AG04449 (cell line): ENCODE measurements at regions not wholly inside any gene's neighbourhood (a gene's known extent, or its start where the extent isn't known, plus 50 kb on each side); places are given as distances from the start of the nearest gene placed in this dataset.

Source experiments
- CTCF ChIA-PET: fragments of 350-600 bp; formaldehyde crosslinking; extraction: SDS; loops from one replicate; lab custom pipeline; 2021; ENCODE audit warnings: antibody characterized with exemption; lab: Yijun Ruan, JAX
- POLR2A ChIA-PET: fragments of 400-600, 350-600 bp; formaldehyde crosslinking; extraction: SDS; loops from one replicate; lab custom pipeline; 2020; ENCODE audit warnings: antibody characterized with exemption, inconsistent platforms; lab: Yijun Ruan, JAX
- DNase-seq: peaks from one replicate; pipeline ENCODE4 v3.0.0-alpha.2; 2010; ENCODE audit warnings: low read depth, low spot score
- H3K4me3 ChIP-seq: 2 replicates; pipeline ENCODE4 v1.5.1; 2011; ENCODE audit warnings: low read depth, mild to moderate bottlenecking, control low read depth, low read length
- TF ChIP-seq, protein P1 (sequence below): IDR thresholded peaks from one replicate; pipeline ENCODE4 v1.5.1; 2011; ENCODE audit warnings: mild to moderate bottlenecking, moderate library complexity, low read length, control low read depth, inconsistent platforms; ENCODE audit not compliant: insufficient read depth; ENCODE audit errors: missing control alignments

DNA sequence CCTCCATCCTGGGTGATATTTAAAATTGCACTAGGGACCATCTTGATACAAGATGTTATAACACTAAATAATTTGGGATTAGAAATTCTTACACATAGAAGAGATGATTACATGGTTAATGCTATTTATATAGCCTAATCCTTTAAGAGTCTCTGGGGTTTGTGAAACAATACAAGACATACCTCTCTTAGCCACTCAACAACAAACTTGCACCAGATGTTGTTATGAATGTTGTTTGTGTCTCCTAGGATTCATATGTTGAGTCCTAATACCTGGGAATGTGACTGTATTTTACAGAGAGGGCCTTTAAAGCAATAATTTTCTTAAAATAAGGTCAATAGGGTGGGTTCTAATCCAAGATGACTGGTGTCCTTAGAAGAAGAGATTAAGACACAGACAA is 678.3 kb downstream of the NYAP2 start:
- TF ChIP-seq, protein P1, sequence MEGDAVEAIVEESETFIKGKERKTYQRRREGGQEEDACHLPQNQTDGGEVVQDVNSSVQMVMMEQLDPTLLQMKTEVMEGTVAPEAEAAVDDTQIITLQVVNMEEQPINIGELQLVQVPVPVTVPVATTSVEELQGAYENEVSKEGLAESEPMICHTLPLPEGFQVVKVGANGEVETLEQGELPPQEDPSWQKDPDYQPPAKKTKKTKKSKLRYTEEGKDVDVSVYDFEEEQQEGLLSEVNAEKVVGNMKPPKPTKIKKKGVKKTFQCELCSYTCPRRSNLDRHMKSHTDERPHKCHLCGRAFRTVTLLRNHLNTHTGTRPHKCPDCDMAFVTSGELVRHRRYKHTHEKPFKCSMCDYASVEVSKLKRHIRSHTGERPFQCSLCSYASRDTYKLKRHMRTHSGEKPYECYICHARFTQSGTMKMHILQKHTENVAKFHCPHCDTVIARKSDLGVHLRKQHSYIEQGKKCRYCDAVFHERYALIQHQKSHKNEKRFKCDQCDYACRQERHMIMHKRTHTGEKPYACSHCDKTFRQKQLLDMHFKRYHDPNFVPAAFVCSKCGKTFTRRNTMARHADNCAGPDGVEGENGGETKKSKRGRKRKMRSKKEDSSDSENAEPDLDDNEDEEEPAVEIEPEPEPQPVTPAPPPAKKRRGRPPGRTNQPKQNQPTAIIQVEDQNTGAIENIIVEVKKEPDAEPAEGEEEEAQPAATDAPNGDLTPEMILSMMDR: no peak
- POLR2A ChIA-PET: no interaction called here

DNA sequence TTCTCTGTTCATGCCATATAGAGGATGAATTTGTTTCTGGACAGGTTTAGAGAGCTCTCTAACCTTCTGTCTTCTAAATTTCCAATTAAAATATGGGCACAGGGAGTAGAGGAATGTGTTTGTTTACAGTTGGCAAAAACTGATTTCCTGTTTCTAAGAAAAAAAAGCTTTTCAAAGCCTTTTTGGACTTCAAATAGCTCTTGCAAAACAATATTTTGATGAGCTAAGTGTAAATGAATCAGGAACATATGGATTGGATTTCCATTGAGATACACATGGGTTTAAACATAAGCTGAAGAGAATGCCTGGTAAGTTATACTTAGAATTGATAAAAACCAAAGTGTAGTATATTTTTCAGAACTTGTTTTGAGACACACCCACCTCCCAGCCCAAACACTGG is 677.5 kb downstream of the NYAP2 start:
- ChIA-PET POLR2A (interaction anchor here (0.5 to 1.1 kb wide), 2 partner anchors 110 to 722 kb away, joined by 3 to 4 read pairs; partner anchors contain the start of gene IRS1), CTCF (no interaction called here)
- TF ChIP-seq, protein P1: no peak
- H3K4me3 ChIP-seq: no peak overlapping the region
- no peak for DNase-seq

More for the DNA sequence above, 678.3 kb downstream of the NYAP2 start:
- CTCF ChIA-PET: no interaction called here
- DNase-seq: no peak
- no peak overlapping the region for H3K4me3 ChIP-seq

DNA sequence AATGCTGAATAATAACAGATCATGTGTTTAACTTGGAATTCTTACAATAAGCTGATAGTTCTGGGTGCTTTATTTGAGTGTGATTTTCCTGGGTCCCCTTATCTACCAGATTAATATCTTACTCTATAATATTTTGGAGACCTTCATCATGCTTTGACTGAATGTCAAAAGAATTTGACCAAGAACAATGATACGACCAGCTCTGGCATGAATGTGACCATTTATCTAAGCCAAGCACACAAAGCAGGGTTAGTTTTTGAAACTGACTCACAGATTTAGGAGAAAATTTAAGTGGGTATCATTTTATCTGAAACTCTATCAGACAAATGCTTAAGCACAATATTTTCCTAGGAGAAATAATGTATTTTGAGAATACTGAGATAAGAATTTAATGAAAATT is 677.0 kb downstream of the NYAP2 start:
- POLR2A ChIA-PET: interaction anchor here (1.1 kb wide), 1 partner anchor 111 kb away, joined by 4 read pairs; no protein-coding TSS in a partner anchor
- CTCF ChIA-PET: no interaction called here
- DNase-seq: no peak
- H3K4me3 ChIP-seq: no peak overlapping the region
- TF ChIP-seq, protein P1: no peak

- no peak for DNase-seq
- TF ChIP-seq, protein P1: no peak
- POLR2A ChIA-PET: no interaction called here
- CTCF ChIA-PET: no interaction called here
- no peak overlapping the region for H3K4me3 ChIP-seq
Observed at GRCh38 chr2:226074391-226074790, 674.9 kb downstream of the NYAP2 start.

GRCh38 chr2:226073496-226074160 is 674.1 kb downstream of the NYAP2 start:
- H3K4me3 ChIP-seq: no peak overlapping the region
- ChIA-PET POLR2A (interaction anchor here (0.5 kb wide), 1 partner anchor 1304 kb away, joined by 3 read pairs; no protein-coding TSS in a partner anchor), CTCF (interaction anchor here (1.0 kb wide), 1 partner anchor 657 kb away, joined by 3 read pairs; no protein-coding TSS in a partner anchor)
- no peak for DNase-seq
- TF ChIP-seq, protein P1: no peak

GRCh38 chr2:226066873-226067272 is 667.4 kb downstream of the NYAP2 start:
- ChIA-PET CTCF (no interaction called here), POLR2A (no interaction called here)
- no peak overlapping the region for H3K4me3 ChIP-seq
- DNase-seq: no peak
- TF ChIP-seq, protein P1: no peak
